ENCODE measurements at regions not wholly inside any gene's neighbourhood (a gene's known extent, or its start where the extent isn't known, plus 50 kb on each side); places are given as distances from the start of the nearest gene placed in this dataset.

- TF ChIP-seq CTCF (IDR thresholded peaks at IDR 0.05) = no peak
- no peak for TF ChIP-seq POLR2A (IDR thresholded peaks at IDR 0.05)
Observed at GRCh38 chr10:131817866-131818509, 82.8 kb upstream of the PPP2R2D start.
